Thyroid gland (tissue), 4 donors: ENCODE measurements at regions not wholly inside any gene's neighbourhood (a gene's known extent, or its start where the extent isn't known, plus 50 kb on each side); places are given as distances from the start of the nearest gene placed in this dataset.

Source experiments
- CTCF ChIP-seq, 6 experiments: fragments of 200-600 bp in 3 of 6; fragments of 450-650 bp in 3 of 6; sonication (generic) in 3 of 6; IDR thresholded peaks; one replicate each; pipeline ENCODE4 v1.5.1; 2016 to 2019; ENCODE audit warnings: antibody characterized with exemption in 6 of 6, mild to moderate bottlenecking in 2 of 6, inconsistent platforms in 1 of 6, moderate library complexity in 1 of 6
- POLR2A ChIP-seq, 2 donors: fragments of 450-650 bp; IDR thresholded peaks; one replicate each; pipeline ENCODE4 v1.6.1; 2017; ENCODE audit warnings: antibody characterized with exemption in 2 of 2, mild to moderate bottlenecking in 2 of 2, moderate library complexity in 1 of 2

GRCh38 chr9:8241201-8241600 is 441.6 kb upstream of the DMAC1 start:
- TF ChIP-seq POLR2A (IDR thresholded peaks at IDR 0.05), result no peak
- no peak for TF ChIP-seq CTCF (IDR thresholded peaks at IDR 0.05)
